ENCODE measurements at regions not wholly inside any gene's neighbourhood (a gene's known extent, or its start where the extent isn't known, plus 50 kb on each side); places are given as distances from the start of the nearest gene placed in this dataset.

- no peak for TF ChIP-seq RCOR1 (IDR thresholded peaks at IDR 0.05; ENCODE audit: insufficient replicate concordance, low read length)
- TF ChIP-seq, protein P1, sequence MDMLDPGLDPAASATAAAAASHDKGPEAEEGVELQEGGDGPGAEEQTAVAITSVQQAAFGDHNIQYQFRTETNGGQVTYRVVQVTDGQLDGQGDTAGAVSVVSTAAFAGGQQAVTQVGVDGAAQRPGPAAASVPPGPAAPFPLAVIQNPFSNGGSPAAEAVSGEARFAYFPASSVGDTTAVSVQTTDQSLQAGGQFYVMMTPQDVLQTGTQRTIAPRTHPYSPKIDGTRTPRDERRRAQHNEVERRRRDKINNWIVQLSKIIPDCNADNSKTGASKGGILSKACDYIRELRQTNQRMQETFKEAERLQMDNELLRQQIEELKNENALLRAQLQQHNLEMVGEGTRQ (IDR thresholded peaks at IDR 0.05; ENCODE audit: low read depth, low read length) = no peak
- TF ChIP-seq MAZ (IDR thresholded peaks at IDR 0.05; ENCODE audit: borderline replicate concordance, low read depth, low read length) = no peak
- TF ChIP-seq, protein P2, sequence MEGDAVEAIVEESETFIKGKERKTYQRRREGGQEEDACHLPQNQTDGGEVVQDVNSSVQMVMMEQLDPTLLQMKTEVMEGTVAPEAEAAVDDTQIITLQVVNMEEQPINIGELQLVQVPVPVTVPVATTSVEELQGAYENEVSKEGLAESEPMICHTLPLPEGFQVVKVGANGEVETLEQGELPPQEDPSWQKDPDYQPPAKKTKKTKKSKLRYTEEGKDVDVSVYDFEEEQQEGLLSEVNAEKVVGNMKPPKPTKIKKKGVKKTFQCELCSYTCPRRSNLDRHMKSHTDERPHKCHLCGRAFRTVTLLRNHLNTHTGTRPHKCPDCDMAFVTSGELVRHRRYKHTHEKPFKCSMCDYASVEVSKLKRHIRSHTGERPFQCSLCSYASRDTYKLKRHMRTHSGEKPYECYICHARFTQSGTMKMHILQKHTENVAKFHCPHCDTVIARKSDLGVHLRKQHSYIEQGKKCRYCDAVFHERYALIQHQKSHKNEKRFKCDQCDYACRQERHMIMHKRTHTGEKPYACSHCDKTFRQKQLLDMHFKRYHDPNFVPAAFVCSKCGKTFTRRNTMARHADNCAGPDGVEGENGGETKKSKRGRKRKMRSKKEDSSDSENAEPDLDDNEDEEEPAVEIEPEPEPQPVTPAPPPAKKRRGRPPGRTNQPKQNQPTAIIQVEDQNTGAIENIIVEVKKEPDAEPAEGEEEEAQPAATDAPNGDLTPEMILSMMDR (conservative IDR thresholded peaks at IDR 0.05; ENCODE audit: low read depth, low read length) = no peak
- TF ChIP-seq CHD1 (IDR thresholded peaks at IDR 0.05; ENCODE audit: low read depth, low read length) = no peak
- TF ChIP-seq MXI1 (IDR thresholded peaks at IDR 0.05; ENCODE audit: borderline replicate concordance, low read depth, low read length) = no peak
- TF ChIP-seq BHLHE40 (IDR thresholded peaks at IDR 0.05; ENCODE audit: low read depth, low read length) = no peak
- TF ChIP-seq NFE2L2 (IDR thresholded peaks at IDR 0.05; ENCODE audit: low read depth, low read length) = no peak
- no peak for TF ChIP-seq SMC3 (IDR thresholded peaks at IDR 0.05; ENCODE audit: low read depth, low read length)
- no peak for TF ChIP-seq RAD21 (IDR thresholded peaks at IDR 0.05; ENCODE audit: low read length)
- no peak for TF ChIP-seq RFX5 (IDR thresholded peaks at IDR 0.05; ENCODE audit: low read depth, low read length)
- no peak for TF ChIP-seq POLR2A (IDR thresholded peaks at IDR 0.05; ENCODE audit: low read depth, low read length)
- no peak for TF ChIP-seq FOS (IDR thresholded peaks at IDR 0.05; ENCODE audit: low read depth, low read length)
- no peak for TF ChIP-seq MAFK (IDR thresholded peaks at IDR 0.05; ENCODE audit: low read depth, low read length)
Measured at GRCh38 chr5:17912794-17913193, 278.5 kb downstream of the TAF11L14 start.

All from IMR-90 (cell line).